Thyroid gland (tissue), 4 donors: ENCODE measurements at regions not wholly inside any gene's neighbourhood (a gene's known extent, or its start where the extent isn't known, plus 50 kb on each side); places are given as distances from the start of the nearest gene placed in this dataset.

Source experiments
- CTCF ChIP-seq, 6 experiments: fragments of 200-600 bp in 3 of 6; fragments of 450-650 bp in 3 of 6; sonication (generic) in 3 of 6; IDR thresholded peaks; one replicate each; pipeline ENCODE4 v1.5.1; 2016 to 2019; ENCODE audit warnings: antibody characterized with exemption in 6 of 6, mild to moderate bottlenecking in 2 of 6, inconsistent platforms in 1 of 6, moderate library complexity in 1 of 6
- POLR2A ChIP-seq, 2 donors: fragments of 450-650 bp; IDR thresholded peaks; one replicate each; pipeline ENCODE4 v1.6.1; 2017; ENCODE audit warnings: antibody characterized with exemption in 2 of 2, mild to moderate bottlenecking in 2 of 2, moderate library complexity in 1 of 2

GRCh38 chrX:139211568-139212182, 318.9 kb upstream of the F9 start:
- no peak for TF ChIP-seq CTCF (IDR thresholded peaks at IDR 0.05)
- no peak for TF ChIP-seq POLR2A (IDR thresholded peaks at IDR 0.05)
